Dendritic cell treated with granulocyte-macrophage colony-stimulating factor and Interleukin-4, amounts not matched to agents 40 ng/mL and 50 ng/mL, for 4 days (primary cell): ENCODE measurements at regions not wholly inside any gene's neighbourhood (a gene's known extent, or its start where the extent isn't known, plus 50 kb on each side); places are given as distances from the start of the nearest gene placed in this dataset.

ENCODE experiments used
- H3K27ac Mint-ChIP-seq: one replicate; pipeline ENCODE4 v1.8.0; 2022; ENCODE audit warnings: mild to moderate bottlenecking, mixed read lengths
- H3K27me3 Mint-ChIP-seq: one replicate; pipeline ENCODE4 v1.8.0; 2022; ENCODE audit warnings: mild to moderate bottlenecking, mixed read lengths
- H3K36me3 Mint-ChIP-seq: one replicate; pipeline ENCODE4 v1.8.0; 2022; ENCODE audit warnings: low read depth, mixed read lengths
- H3K4me1 Mint-ChIP-seq: one replicate; pipeline ENCODE4 v1.8.0; 2022; ENCODE audit warnings: low read depth, mixed read lengths
- H3K4me3 Mint-ChIP-seq: one replicate; pipeline ENCODE4 v1.8.0; 2022; ENCODE audit warnings: mild to moderate bottlenecking, moderate library complexity, mixed read lengths
- H3K9me3 Mint-ChIP-seq: one replicate; pipeline ENCODE4 v1.8.0; 2022; ENCODE audit warnings: mixed read lengths
- intact Hi-C: fragments of 100-400 bp; cut with micrococcal nuclease; formaldehyde crosslinking; loops from one replicate; pipeline ENCODE4 v1.15.0; 2022

- intact Hi-C loops = no loop called here
- H3K27me3 Mint-ChIP-seq = no peaks in the 10 kb centered on the region
- no peak overlapping the region for H3K4me3 Mint-ChIP-seq
- no peaks in the 10 kb centered on the region for H3K4me1 Mint-ChIP-seq
- no peaks in the 10 kb centered on the region for H3K9me3 Mint-ChIP-seq
- no peaks in the 10 kb centered on the region for H3K36me3 Mint-ChIP-seq
- H3K27ac Mint-ChIP-seq = no peak overlapping the region
These were observed 601.3 kb downstream of the SPRY1 start for GRCh38 chr4:123997776-123998449.

GRCh38 chr4:124000233-124000632 lies 603.6 kb downstream of the SPRY1 start:
- H3K36me3 Mint-ChIP-seq = no peaks in the 10 kb centered on the region
- H3K27me3 Mint-ChIP-seq = no peaks in the 10 kb centered on the region

GRCh38 chr4:124015766-124016165 lies 619.2 kb downstream of the SPRY1 start:
- Mint-ChIP-seq H3K4me1 (peaks cover 24% of the 10 kb centered on the region), H3K36me3 (peaks cover 7% of the 10 kb centered on the region), H3K27ac (no peak overlapping the region), H3K27me3 (no peaks in the 10 kb centered on the region), H3K9me3 (peaks cover 29% of the 10 kb centered on the region), H3K4me3 (no peak overlapping the region)
- intact Hi-C loops = loop anchor here (5.0 kb wide), 1 partner anchor 243 kb away; no protein-coding TSS in a partner anchor

More at GRCh38 chr4:124000233-124000632, 603.6 kb downstream of the SPRY1 start:
- H3K4me3 Mint-ChIP-seq = no peak overlapping the region
- intact Hi-C loops = no loop called here
- H3K4me1 Mint-ChIP-seq = no peaks in the 10 kb centered on the region
- H3K27ac Mint-ChIP-seq = no peak overlapping the region
- no peaks in the 10 kb centered on the region for H3K9me3 Mint-ChIP-seq

- Mint-ChIP-seq H3K4me1 (peaks cover 24% of the 10 kb centered on the region), H3K4me3 (no peak overlapping the region), H3K9me3 (peaks cover 19% of the 10 kb centered on the region), H3K27ac (no peak overlapping the region), H3K36me3 (peaks cover 7% of the 10 kb centered on the region), H3K27me3 (no peaks in the 10 kb centered on the region)
- intact Hi-C loops = loop anchor here (5.0 kb wide), 1 partner anchor 245 kb away; no protein-coding TSS in a partner anchor
These were observed 620.7 kb downstream of the SPRY1 start for GRCh38 chr4:124017185-124017785.

GRCh38 chr4:124018383-124019317 lies 622.1 kb downstream of the SPRY1 start:
- H3K4me1 Mint-ChIP-seq = peaks cover 24% of the 10 kb centered on the region
- intact Hi-C loops = loop anchor here (2.0 to 5.0 kb wide), 2 partner anchors 42 to 246 kb away; no protein-coding TSS in a partner anchor
- H3K9me3 Mint-ChIP-seq = peaks cover 11% of the 10 kb centered on the region
- H3K36me3 Mint-ChIP-seq = peaks cover 7% of the 10 kb centered on the region
- no peaks in the 10 kb centered on the region for H3K27me3 Mint-ChIP-seq
- H3K4me3 Mint-ChIP-seq = peak overlapping the region; percentile 44
- H3K27ac Mint-ChIP-seq = peak overlapping the region; percentile 92

- Mint-ChIP-seq H3K27ac (peak overlapping the region; percentile 92), H3K9me3 (peaks cover 11% of the 10 kb centered on the region), H3K4me3 (no peak overlapping the region), H3K27me3 (no peaks in the 10 kb centered on the region), H3K36me3 (peaks cover 7% of the 10 kb centered on the region), H3K4me1 (peaks cover 24% of the 10 kb centered on the region)
- intact Hi-C loops = loop anchor here (2.0 to 5.0 kb wide), 2 partner anchors 41 to 248 kb away; no protein-coding TSS in a partner anchor
These were observed 623.4 kb downstream of the SPRY1 start for GRCh38 chr4:124019749-124020549.

GRCh38 chr4:124025000-124025399 lies 628.4 kb downstream of the SPRY1 start:
- H3K36me3 Mint-ChIP-seq = no peaks in the 10 kb centered on the region
- H3K4me1 Mint-ChIP-seq = peaks cover 6% of the 10 kb centered on the region
- H3K27ac Mint-ChIP-seq = no peak overlapping the region
- intact Hi-C loops = no loop called here
- H3K9me3 Mint-ChIP-seq = no peaks in the 10 kb centered on the region
- H3K4me3 Mint-ChIP-seq = no peak overlapping the region
- H3K27me3 Mint-ChIP-seq = no peaks in the 10 kb centered on the region

- Mint-ChIP-seq H3K4me3 (no peak overlapping the region), H3K36me3 (no peaks in the 10 kb centered on the region), H3K4me1 (peaks cover 2% of the 10 kb centered on the region), H3K9me3 (no peaks in the 10 kb centered on the region), H3K27ac (no peak overlapping the region), H3K27me3 (no peaks in the 10 kb centered on the region)
- intact Hi-C loops = no loop called here
These were observed 628.8 kb downstream of the SPRY1 start for GRCh38 chr4:124025428-124025827.

- Mint-ChIP-seq H3K36me3 (no peaks in the 10 kb centered on the region), H3K9me3 (no peaks in the 10 kb centered on the region), H3K4me3 (no peak overlapping the region), H3K27ac (no peak overlapping the region), H3K27me3 (no peaks in the 10 kb centered on the region), H3K4me1 (no peaks in the 10 kb centered on the region)
- intact Hi-C loops = no loop called here
These were observed 631.6 kb downstream of the SPRY1 start for GRCh38 chr4:124028182-124028581.

GRCh38 chr4:124030147-124030546 lies 633.6 kb downstream of the SPRY1 start:
- H3K27ac Mint-ChIP-seq = no peak overlapping the region
- H3K4me3 Mint-ChIP-seq = no peak overlapping the region
- H3K4me1 Mint-ChIP-seq = no peaks in the 10 kb centered on the region
- intact Hi-C loops = no loop called here
- H3K27me3 Mint-ChIP-seq = no peaks in the 10 kb centered on the region
- H3K9me3 Mint-ChIP-seq = no peaks in the 10 kb centered on the region
- H3K36me3 Mint-ChIP-seq = no peaks in the 10 kb centered on the region

GRCh38 chr4:124032035-124032434 lies 635.4 kb downstream of the SPRY1 start:
- no peaks in the 10 kb centered on the region for H3K36me3 Mint-ChIP-seq
- no peaks in the 10 kb centered on the region for H3K9me3 Mint-ChIP-seq
- H3K4me1 Mint-ChIP-seq = no peaks in the 10 kb centered on the region
- H3K27ac Mint-ChIP-seq = no peak overlapping the region
- no peak overlapping the region for H3K4me3 Mint-ChIP-seq
- no peaks in the 10 kb centered on the region for H3K27me3 Mint-ChIP-seq
- intact Hi-C loops = no loop called here

GRCh38 chr4:124035364-124036041 lies 638.9 kb downstream of the SPRY1 start:
- Mint-ChIP-seq H3K27me3 (no peaks in the 10 kb centered on the region), H3K27ac (no peak overlapping the region), H3K9me3 (peaks cover 8% of the 10 kb centered on the region), H3K4me1 (no peaks in the 10 kb centered on the region), H3K36me3 (no peaks in the 10 kb centered on the region), H3K4me3 (no peak overlapping the region)
- intact Hi-C loops = no loop called here

GRCh38 chr4:124037236-124037635 lies 640.6 kb downstream of the SPRY1 start:
- no peaks in the 10 kb centered on the region for H3K4me1 Mint-ChIP-seq
- intact Hi-C loops = no loop called here
- no peak overlapping the region for H3K4me3 Mint-ChIP-seq
- no peaks in the 10 kb centered on the region for H3K27me3 Mint-ChIP-seq
- no peak overlapping the region for H3K27ac Mint-ChIP-seq
- H3K9me3 Mint-ChIP-seq = peaks cover 8% of the 10 kb centered on the region
- H3K36me3 Mint-ChIP-seq = no peaks in the 10 kb centered on the region
